Neuronal stem cell (in vitro differentiated cells): ENCODE measurements at regions not wholly inside any gene's neighbourhood (a gene's known extent, or its start where the extent isn't known, plus 50 kb on each side); places are given as distances from the start of the nearest gene placed in this dataset.

Source experiments
- DNase-seq: peaks from one replicate; pipeline ENCODE4 v3.0.0-alpha.2; 2013; ENCODE audit warnings: low spot score
- H2AFZ ChIP-seq: one replicate; pipeline ENCODE4 v1.6.1; 2013; ENCODE audit warnings: mild to moderate bottlenecking, low read length, inconsistent platforms
- H2AK5ac ChIP-seq: 2 replicates; pipeline ENCODE4 v1.6.1; 2013; ENCODE audit warnings: low read depth, mild to moderate bottlenecking, inconsistent platforms, low read length, moderate library complexity, mixed read lengths
- H2BK120ac ChIP-seq: 2 replicates; pipeline ENCODE4 v1.6.1; 2013; ENCODE audit warnings: low read depth, mild to moderate bottlenecking, inconsistent platforms, low read length, moderate library complexity, mixed read lengths
- H2BK12ac ChIP-seq: one replicate; pipeline ENCODE4 v1.6.1; 2013; ENCODE audit warnings: low read length, inconsistent platforms
- H2BK15ac ChIP-seq: 2 replicates; pipeline ENCODE4 v1.6.1; 2013; ENCODE audit warnings: mild to moderate bottlenecking, low read length, inconsistent platforms, mixed read lengths
- H2BK5ac ChIP-seq: one replicate; pipeline ENCODE4 v1.6.1; 2013; ENCODE audit warnings: inconsistent platforms, mild to moderate bottlenecking, low read length, moderate library complexity
- H3K14ac ChIP-seq: one replicate; pipeline ENCODE4 v1.6.1; 2013; ENCODE audit warnings: low read length, inconsistent platforms
- H3K18ac ChIP-seq: 2 replicates; pipeline ENCODE4 v1.6.1; 2013; ENCODE audit warnings: low read length, inconsistent platforms
- H3K23ac ChIP-seq: 2 replicates; pipeline ENCODE4 v1.6.1; 2013; ENCODE audit warnings: low read depth, mild to moderate bottlenecking, mixed read lengths, low read length, inconsistent platforms; ENCODE audit not compliant: poor library complexity
- H3K27ac ChIP-seq: replicated peaks from 3 replicates; pipeline ENCODE4 v1.5.1; 2013; ENCODE audit warnings: low read length, inconsistent platforms
- H3K27me3 ChIP-seq, 3 experiments: 2 replicates each; pipeline ENCODE4 v1.6.1; 2013; ENCODE audit warnings: low read length in 3 of 3, mild to moderate bottlenecking in 2 of 3, inconsistent platforms in 1 of 3, low read depth in 1 of 3, mixed read lengths in 1 of 3, moderate library complexity in 1 of 3; ENCODE audit not compliant: control insufficient read depth in 3 of 3, insufficient read depth in 3 of 3
- H3K36me3 ChIP-seq, 2 donors: replicated peaks in 1 of 2; 2 replicates each; pipeline ENCODE4 v1.6.1; 2013; ENCODE audit warnings: low read length in 2 of 2; ENCODE audit not compliant: control insufficient read depth in 2 of 2, insufficient read depth in 2 of 2
- H3K4ac ChIP-seq: 2 replicates; pipeline ENCODE4 v1.6.1; 2013; ENCODE audit warnings: inconsistent platforms, mild to moderate bottlenecking, low read length, moderate library complexity
- H3K4me1 ChIP-seq, 2 donors: 1 replicate in 1 of 2; 2 replicates in 1 of 2; pipeline ENCODE4 v1.6.1; 2013; ENCODE audit warnings: low read length in 2 of 2, low read depth in 1 of 2; ENCODE audit not compliant: control insufficient read depth in 2 of 2, insufficient read depth in 1 of 2
- H3K4me2 ChIP-seq: one replicate; pipeline ENCODE4 v1.6.1; 2013; ENCODE audit warnings: mild to moderate bottlenecking, low read length, inconsistent platforms; ENCODE audit not compliant: insufficient read depth, poor library complexity, severe bottlenecking
- H3K4me3 ChIP-seq, 2 donors: 2 replicates each; pipeline ENCODE4 v1.5.1; 2013; ENCODE audit warnings: low read length in 2 of 2, mild to moderate bottlenecking in 2 of 2, inconsistent platforms in 1 of 2, moderate library complexity in 1 of 2
- H3K79me1 ChIP-seq: one replicate; pipeline ENCODE4 v1.6.1; 2013; ENCODE audit warnings: low read depth, mild to moderate bottlenecking, inconsistent platforms, low read length, moderate library complexity
- H3K9ac ChIP-seq: one replicate; pipeline ENCODE4 v1.6.1; 2013; ENCODE audit warnings: mild to moderate bottlenecking, low read depth, low read length, inconsistent platforms; ENCODE audit not compliant: poor library complexity
- H3K9me3 ChIP-seq, 2 donors: replicated peaks in 1 of 2; 2 replicates each; pipeline versions ENCODE3 to v1.6.1; 2013; ENCODE audit warnings: low read length in 2 of 2, mild to moderate bottlenecking in 2 of 2, inconsistent platforms in 1 of 2, low read depth in 1 of 2, mixed read lengths in 1 of 2, moderate library complexity in 1 of 2; ENCODE audit not compliant: control insufficient read depth in 2 of 2, insufficient read depth in 1 of 2
- H4K8ac ChIP-seq: one replicate; pipeline ENCODE4 v1.6.1; 2013; ENCODE audit warnings: low read depth, mild to moderate bottlenecking, inconsistent platforms, low read length, moderate library complexity
- H4K91ac ChIP-seq: one replicate; pipeline ENCODE4 v1.6.1; 2013; ENCODE audit warnings: low read length, low read depth, mild to moderate bottlenecking, inconsistent platforms; ENCODE audit not compliant: poor library complexity
- WGBS, 2 donors: extraction: QIAGEN DNeasy Blood & Tissue Kit; methylation state at CpG; one replicate each; pipeline ENCODE4 v1.1.7; 2013; ENCODE audit warnings: missing lambda C conversion rate in 2 of 2, mixed read lengths in 1 of 2; ENCODE audit not compliant: insufficient read length in 2 of 2, insufficient replicate concordance in 1 of 2; ENCODE audit errors: extremely low coverage in 2 of 2; 5-methylcytosine and 5-hydroxymethylcytosine counted together

DNA sequence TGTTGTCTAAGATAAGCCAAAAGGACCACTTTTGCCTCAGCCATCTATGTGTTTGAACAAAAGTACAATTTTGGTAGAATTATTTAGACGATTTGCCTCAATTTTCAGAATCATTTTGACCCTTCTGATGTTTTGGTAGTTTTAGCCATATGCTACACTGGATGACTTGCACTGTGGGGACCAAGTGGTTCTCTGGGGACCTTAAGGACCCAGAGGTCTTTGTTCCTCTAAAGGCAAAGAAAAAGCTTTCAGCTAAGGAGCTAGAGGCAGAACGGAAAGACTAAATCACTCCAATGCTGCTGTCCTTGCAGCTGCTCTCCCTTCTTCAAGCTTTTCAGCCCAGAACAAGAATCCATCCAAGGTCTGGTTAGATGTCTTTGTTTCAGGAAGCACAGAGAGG is 51.0 kb upstream of the APC start:
- H4K8ac ChIP-seq, result no peak overlapping the region
- H3K4me1 ChIP-seq, result peaks cover 10 to 14% of the 10 kb centered on the region in 2 donors
- H3K14ac ChIP-seq, result no peak overlapping the region
- no peak overlapping the region for H3K27ac ChIP-seq
- H3K79me1 ChIP-seq, result no peaks in the 10 kb centered on the region
- no peak overlapping the region for H2BK15ac ChIP-seq
- no peak overlapping the region for H3K4ac ChIP-seq
- H2BK120ac ChIP-seq, result no peak overlapping the region
- H3K27me3 ChIP-seq, result no peaks in the 10 kb centered on the region
- H3K4me2 ChIP-seq, result no peak overlapping the region
- no CpG with 5 or more reads among the region's 2 CpGs for WGBS, 2 donors
- H3K9me3 ChIP-seq, result peaks cover 2% of the 10 kb centered on the region in 2 donors
- H2BK12ac ChIP-seq, result no peak overlapping the region
- no peak overlapping the region for H3K9ac ChIP-seq
- H4K91ac ChIP-seq, result no peak overlapping the region
- H3K36me3 ChIP-seq, result no peaks in the 10 kb centered on the region
- no peak for DNase-seq
- H2AFZ ChIP-seq, result no peak overlapping the region
- H3K4me3 ChIP-seq, result no peak overlapping the region
- H2BK5ac ChIP-seq, result no peak overlapping the region
- no peak overlapping the region for H3K23ac ChIP-seq
- no peak overlapping the region for H3K18ac ChIP-seq
- H2AK5ac ChIP-seq, result no peak overlapping the region

DNA sequence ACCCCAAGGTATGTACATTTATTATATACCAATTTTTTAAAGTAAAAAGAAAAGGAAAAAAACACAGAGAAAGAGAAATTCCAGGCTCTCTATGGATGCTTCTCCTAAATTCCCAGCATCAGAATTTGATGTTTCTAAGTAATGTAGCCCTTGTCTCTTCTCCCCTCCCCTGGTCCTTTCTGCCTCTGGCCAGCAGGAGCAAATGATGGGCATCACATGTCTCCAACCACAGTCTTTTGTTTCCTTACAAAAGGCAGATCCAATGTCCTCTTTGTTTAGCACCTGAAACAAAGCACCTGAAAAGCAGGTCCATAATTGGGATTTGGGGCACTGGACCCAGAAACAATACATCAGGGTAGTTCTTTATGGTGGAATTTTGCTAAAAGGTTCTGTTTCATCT is 50.4 kb upstream of the APC start:
- H3K18ac ChIP-seq, result no peak overlapping the region
- no peak overlapping the region for H3K4ac ChIP-seq
- H3K27ac ChIP-seq, result no peak overlapping the region
- peaks cover 10 to 14% of the 10 kb centered on the region in 2 donors for H3K4me1 ChIP-seq
- H2BK120ac ChIP-seq, result no peak overlapping the region
- no peak overlapping the region for H2BK12ac ChIP-seq
- H2BK15ac ChIP-seq, result no peak overlapping the region
- no peak overlapping the region for H4K8ac ChIP-seq
- H3K23ac ChIP-seq, result no peak overlapping the region
- no peak overlapping the region for H2BK5ac ChIP-seq
- no peak overlapping the region for H3K4me3 ChIP-seq
- H3K4me2 ChIP-seq, result no peak overlapping the region
- no peak for DNase-seq
- no peak overlapping the region for H2AK5ac ChIP-seq
- no peak overlapping the region for H2AFZ ChIP-seq
- H3K9me3 ChIP-seq, result peaks cover 2 to 3% of the 10 kb centered on the region in 2 donors
- no peaks in the 10 kb centered on the region for H3K79me1 ChIP-seq
- no peaks in the 10 kb centered on the region for H3K36me3 ChIP-seq
- H3K9ac ChIP-seq, result no peak overlapping the region
- no peaks in the 10 kb centered on the region for H3K27me3 ChIP-seq
- H3K14ac ChIP-seq, result no peak overlapping the region
- H4K91ac ChIP-seq, result no peak overlapping the region
